HG03521 (cell line): ENCODE measurements at regions not wholly inside any gene's neighbourhood (a gene's known extent, or its start where the extent isn't known, plus 50 kb on each side); places are given as distances from the start of the nearest gene placed in this dataset.

ENCODE experiments used
- ATAC-seq: cut with Tn5 transposase; IDR thresholded peaks from one replicate; pipeline ENCODE4 v1.9.1; 2021; ENCODE audit warnings: mild to moderate bottlenecking, moderate library complexity; ENCODE audit not compliant: unreplicated experiment

GRCh38 chr5:73344835-73345234 is 103.7 kb downstream of the FOXD1 start:
- ATAC-seq = no peak

DNA sequence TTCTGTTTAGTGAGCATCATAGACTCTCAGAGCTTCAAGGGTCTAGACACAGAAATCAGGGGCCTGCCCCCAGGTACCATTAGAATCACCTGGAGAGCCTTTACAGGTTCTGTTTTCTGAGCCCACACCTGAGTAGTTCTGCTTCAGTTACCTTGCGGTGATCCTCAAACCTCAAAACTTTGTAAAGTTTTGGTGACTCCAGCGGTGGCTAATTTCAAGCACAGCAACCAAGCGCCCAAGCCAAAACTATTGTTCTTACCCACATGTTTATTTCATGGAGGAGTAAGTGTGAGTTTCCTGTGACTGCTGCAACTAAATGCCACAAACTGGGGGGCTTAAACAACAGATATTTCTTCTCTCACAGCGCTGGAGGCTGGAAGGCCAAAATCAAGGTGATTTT is 108.9 kb downstream of the FOXD1 start:
- no peak for ATAC-seq

GRCh38 chr5:73339051-73339575 is 109.5 kb downstream of the FOXD1 start:
- ATAC-seq = no peak

- ATAC-seq = no peak
Measured at GRCh38 chr5:73338256-73339050, 110.1 kb downstream of the FOXD1 start.

- no peak for ATAC-seq
Measured at GRCh38 chr5:73337586-73338255, 110.9 kb downstream of the FOXD1 start.

- no peak for ATAC-seq
Measured at GRCh38 chr5:73336366-73336765, 112.2 kb downstream of the FOXD1 start.

- ATAC-seq = no peak
Measured at GRCh38 chr5:73333944-73334703, 114.5 kb downstream of the FOXD1 start.

GRCh38 chr5:73330613-73331012 is 118.0 kb downstream of the FOXD1 start:
- no peak for ATAC-seq

GRCh38 chr5:73328640-73329039 is 119.9 kb downstream of the FOXD1 start:
- no peak for ATAC-seq

- no peak for ATAC-seq
Measured at GRCh38 chr5:73327908-73328455, 120.6 kb downstream of the FOXD1 start.

GRCh38 chr5:73325546-73325945 is 123.0 kb downstream of the FOXD1 start:
- ATAC-seq = no peak

DNA sequence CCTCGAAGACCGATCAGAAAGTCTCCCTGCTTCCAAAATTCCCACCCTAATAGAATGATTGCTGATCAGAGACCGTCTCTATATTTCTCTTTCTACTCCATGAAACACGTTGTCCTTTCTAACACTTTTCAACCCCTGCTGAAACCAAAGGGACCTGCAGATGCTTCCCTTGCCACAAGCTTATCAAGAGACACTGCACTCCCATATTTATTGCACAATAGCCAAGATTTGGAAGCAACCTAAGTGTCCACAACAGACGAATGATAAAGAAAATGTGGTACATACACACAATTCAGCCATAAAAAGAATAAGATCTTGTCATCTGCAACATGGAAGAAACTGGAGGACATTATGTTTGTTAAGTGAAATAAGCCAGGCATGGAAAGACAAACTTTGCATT is 125.1 kb downstream of the FOXD1 start:
- no peak for ATAC-seq

- ATAC-seq = no peak
Measured at GRCh38 chr5:73322437-73323076, 126.0 kb downstream of the FOXD1 start.

- ATAC-seq = no peak
Measured at GRCh38 chr5:73321757-73322436, 126.7 kb downstream of the FOXD1 start.

GRCh38 chr5:73319036-73319435 is 129.5 kb downstream of the FOXD1 start:
- no peak for ATAC-seq

GRCh38 chr5:73318308-73318719 is 130.3 kb downstream of the FOXD1 start:
- ATAC-seq = no peak

DNA sequence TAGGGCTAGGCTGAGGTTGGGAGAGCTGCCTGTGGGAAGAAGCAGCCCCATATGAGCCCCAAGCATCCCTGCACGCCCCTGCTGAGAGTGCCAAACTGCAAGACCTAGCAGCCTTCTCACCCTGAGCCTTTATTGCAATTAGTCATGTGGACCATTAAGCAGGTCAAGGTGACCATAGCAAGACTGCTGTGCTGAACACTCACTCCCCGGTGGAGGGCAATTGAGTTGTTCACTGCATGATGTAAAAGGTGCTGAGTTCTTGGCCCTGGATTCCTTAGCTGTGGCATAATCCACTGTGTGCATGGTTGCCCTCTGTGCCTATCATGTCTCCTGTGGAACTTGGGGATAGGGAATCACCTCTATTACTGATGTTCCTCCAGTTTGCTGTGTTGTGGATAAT is 131.1 kb downstream of the FOXD1 start:
- no peak for ATAC-seq

- ATAC-seq = no peak
Measured at GRCh38 chr5:73314395-73315257, 134.0 kb downstream of the FOXD1 start.

DNA sequence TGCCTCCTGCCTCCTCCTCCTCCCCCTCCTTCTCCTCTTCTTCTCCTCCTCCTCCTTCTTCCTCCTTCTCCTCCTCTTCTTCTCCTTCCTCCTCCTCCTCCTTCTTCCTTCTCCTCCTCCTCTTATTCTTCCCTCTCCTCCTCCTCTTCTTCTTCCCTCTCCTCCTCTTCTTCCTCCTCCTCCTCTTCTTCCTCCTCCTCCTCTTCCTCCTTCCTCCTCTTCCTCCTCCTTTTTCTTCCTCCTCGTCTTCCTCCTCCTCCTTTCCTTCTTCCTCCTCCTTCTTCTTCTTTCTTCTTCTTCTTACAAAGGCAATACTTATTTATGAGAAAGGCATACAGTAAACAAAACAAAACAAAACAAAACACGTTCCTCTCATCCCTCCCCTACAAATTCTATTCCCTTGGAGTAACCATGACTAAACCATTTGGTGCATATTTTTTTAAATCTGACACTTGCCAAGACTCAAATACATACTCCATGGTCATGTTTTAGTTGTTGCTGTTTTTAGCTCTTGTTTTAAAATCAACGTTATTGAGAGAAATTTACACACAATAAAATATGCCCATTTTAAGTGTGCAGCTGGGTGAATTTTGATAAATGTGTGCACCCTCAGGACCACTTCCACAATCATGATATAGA is 135.6 kb downstream of the FOXD1 start:
- no peak for ATAC-seq
